ENCODE measurements at regions not wholly inside any gene's neighbourhood (a gene's known extent, or its start where the extent isn't known, plus 50 kb on each side); places are given as distances from the start of the nearest gene placed in this dataset.

GRCh38 chr22:27417421-27417814 lies 384.1 kb downstream of the MN1 start:
- Histone ChIP-seq H3K4me3 (ENCODE audit: low read depth, low read length) (no peak overlapping the region), H3K36me3 (no peaks in the 10 kb centered on the region), H3K9me3 (ENCODE audit: severe bottlenecking) (no peaks in the 10 kb centered on the region), H3K27me3 (ENCODE audit: insufficient read depth, low read depth, severe bottlenecking) (no peaks in the 10 kb centered on the region), H3K27ac (no peak overlapping the region)
- no peak for TF ChIP-seq CTCF (IDR thresholded peaks at IDR 0.05; ENCODE audit: low read depth, low read length)
- no peak for DNase-seq

- H3K4me3 ChIP-seq (ENCODE audit: low read depth, low read length), result no peak overlapping the region
- TF ChIP-seq CTCF (IDR thresholded peaks at IDR 0.05; ENCODE audit: low read depth, low read length), result no peak
- H3K27ac ChIP-seq, result no peak overlapping the region
- no peaks in the 10 kb centered on the region for H3K9me3 ChIP-seq (ENCODE audit: severe bottlenecking)
- no peak for DNase-seq
- H3K36me3 ChIP-seq, result no peaks in the 10 kb centered on the region
- no peaks in the 10 kb centered on the region for H3K27me3 ChIP-seq (ENCODE audit: insufficient read depth, low read depth, severe bottlenecking)
Measured at GRCh38 chr22:27418261-27418660, 383.3 kb downstream of the MN1 start.

GRCh38 chr22:27419473-27419872 lies 382.1 kb downstream of the MN1 start:
- Histone ChIP-seq H3K27me3 (ENCODE audit: insufficient read depth, low read depth, severe bottlenecking) (no peaks in the 10 kb centered on the region), H3K4me3 (ENCODE audit: low read depth, low read length) (no peak overlapping the region), H3K27ac (no peak overlapping the region), H3K36me3 (no peaks in the 10 kb centered on the region), H3K9me3 (ENCODE audit: severe bottlenecking) (no peaks in the 10 kb centered on the region)
- TF ChIP-seq CTCF (IDR thresholded peaks at IDR 0.05; ENCODE audit: low read depth, low read length), result no peak
- no peak for DNase-seq

GRCh38 chr22:27420195-27420816 lies 381.2 kb downstream of the MN1 start:
- no peaks in the 10 kb centered on the region for H3K36me3 ChIP-seq
- no peak overlapping the region for H3K4me3 ChIP-seq (ENCODE audit: low read depth, low read length)
- no peaks in the 10 kb centered on the region for H3K9me3 ChIP-seq (ENCODE audit: severe bottlenecking)
- DNase-seq, result no peak
- no peak for TF ChIP-seq CTCF (IDR thresholded peaks at IDR 0.05; ENCODE audit: low read depth, low read length)
- no peak overlapping the region for H3K27ac ChIP-seq
- no peaks in the 10 kb centered on the region for H3K27me3 ChIP-seq (ENCODE audit: insufficient read depth, low read depth, severe bottlenecking)

- Histone ChIP-seq H3K4me3 (ENCODE audit: low read depth, low read length) (no peak overlapping the region), H3K36me3 (no peaks in the 10 kb centered on the region), H3K9me3 (ENCODE audit: severe bottlenecking) (no peaks in the 10 kb centered on the region), H3K27ac (no peak overlapping the region), H3K27me3 (ENCODE audit: insufficient read depth, low read depth, severe bottlenecking) (no peaks in the 10 kb centered on the region)
- TF ChIP-seq CTCF (IDR thresholded peaks at IDR 0.05; ENCODE audit: low read depth, low read length), result no peak
- DNase-seq, result no peak
Measured at GRCh38 chr22:27420817-27421361, 380.7 kb downstream of the MN1 start.

GRCh38 chr22:27422442-27422841 lies 379.1 kb downstream of the MN1 start:
- no peak for TF ChIP-seq CTCF (IDR thresholded peaks at IDR 0.05; ENCODE audit: low read depth, low read length)
- H3K36me3 ChIP-seq, result no peaks in the 10 kb centered on the region
- H3K9me3 ChIP-seq (ENCODE audit: severe bottlenecking), result no peaks in the 10 kb centered on the region
- H3K27me3 ChIP-seq (ENCODE audit: insufficient read depth, low read depth, severe bottlenecking), result no peaks in the 10 kb centered on the region
- no peak overlapping the region for H3K4me3 ChIP-seq (ENCODE audit: low read depth, low read length)
- no peak for DNase-seq
- H3K27ac ChIP-seq, result no peak overlapping the region
